ENCODE measurements at regions not wholly inside any gene's neighbourhood (a gene's known extent, or its start where the extent isn't known, plus 50 kb on each side); places are given as distances from the start of the nearest gene placed in this dataset.

- DNase-seq: no peak
- no peaks in the 10 kb centered on the region for H3K36me3 ChIP-seq
- peaks cover 0 to 8% (median 0%) of the 10 kb centered on the region in 8 donors for H3K9me3 ChIP-seq
- H3K27ac ChIP-seq: no peak overlapping the region
- H3K4me1 ChIP-seq: no peaks in the 10 kb centered on the region
- intact Hi-C loops (cut with DNase I; ENCODE audit: low total_unique reads): no loop called here
- TF ChIP-seq POLR2A (IDR thresholded peaks at IDR 0.05) (no peak), CTCF (IDR thresholded peaks at IDR 0.05 in 8 of 11, conservative IDR thresholded peaks at IDR 0.05 in 3 of 11) (no peak), POLR2AphosphoS5 (IDR thresholded peaks at IDR 0.05) (no peak)
- H3K4me3 ChIP-seq: no peak overlapping the region
- peaks cover 0 to 57% (median 0%) of the 10 kb centered on the region in 7 donors for H3K27me3 ChIP-seq (replicated peaks in 1 of 7)
- WGBS, 5 donors: 63 to 78% (median 74%) methylated on average over 2 of the region's 2 CpGs
These were observed 281.0 kb upstream of the POU3F1 start for GRCh38 chr1:38327559-38327973.

DNA sequence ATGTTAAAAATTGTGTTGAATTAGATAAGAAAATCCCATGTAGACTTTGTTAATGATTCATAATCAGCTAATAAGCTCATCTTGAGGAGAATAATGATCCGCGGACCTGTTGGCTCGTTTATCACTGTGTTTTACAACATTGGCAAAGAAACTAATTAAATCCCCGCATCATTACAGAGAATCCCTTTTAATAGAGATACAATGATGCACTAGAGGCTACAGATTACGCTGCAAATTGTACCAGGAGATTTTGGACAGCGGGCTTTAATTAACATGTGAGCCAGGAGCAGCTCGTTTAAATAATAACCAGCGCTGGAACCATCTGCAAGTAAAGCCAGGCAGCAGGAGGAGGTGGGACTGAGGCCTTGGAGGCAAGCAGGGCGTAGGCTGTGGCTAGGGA, 280.3 kb upstream of the POU3F1 start:
- DNase-seq: no peak
- WGBS, 5 donors: 87 to 93% (median 91%) methylated on average over 9 of the region's 9 CpGs
- Histone ChIP-seq H3K36me3 (no peaks in the 10 kb centered on the region), H3K9me3 (peaks cover 0 to 8% (median 0%) of the 10 kb centered on the region in 8 donors), H3K27me3 (replicated peaks in 1 of 7) (peaks cover 0 to 56% (median 0%) of the 10 kb centered on the region in 7 donors), H3K4me3 (no peak overlapping the region), H3K27ac (no peak overlapping the region), H3K4me1 (no peaks in the 10 kb centered on the region)
- intact Hi-C loops (cut with DNase I; ENCODE audit: low total_unique reads): no loop called here
- no peak for TF ChIP-seq CTCF (IDR thresholded peaks at IDR 0.05 in 8 of 11, conservative IDR thresholded peaks at IDR 0.05 in 3 of 11)
- no peak for TF ChIP-seq POLR2A (IDR thresholded peaks at IDR 0.05)
- TF ChIP-seq POLR2AphosphoS5 (IDR thresholded peaks at IDR 0.05): no peak

GRCh38 chr1:38326135-38326534, 279.5 kb upstream of the POU3F1 start:
- no peak for DNase-seq
- peaks cover 0 to 8% (median 0%) of the 10 kb centered on the region in 8 donors for H3K9me3 ChIP-seq
- peaks cover 0 to 51% (median 0%) of the 10 kb centered on the region in 7 donors for H3K27me3 ChIP-seq (replicated peaks in 1 of 7)
- WGBS, 5 donors: 30 to 61% (median 36%) methylated on average over 3 of the region's 3 CpGs
- H3K36me3 ChIP-seq: no peaks in the 10 kb centered on the region
- H3K4me3 ChIP-seq: no peak overlapping the region
- TF ChIP-seq CTCF (IDR thresholded peaks at IDR 0.05 in 8 of 11, conservative IDR thresholded peaks at IDR 0.05 in 3 of 11) (no peak), POLR2A (IDR thresholded peaks at IDR 0.05) (no peak), POLR2AphosphoS5 (IDR thresholded peaks at IDR 0.05) (no peak)
- H3K4me1 ChIP-seq: no peaks in the 10 kb centered on the region
- no peak overlapping the region for H3K27ac ChIP-seq
- intact Hi-C loops (cut with DNase I; ENCODE audit: low total_unique reads): no loop called here

- DNase-seq: no peak
- Histone ChIP-seq H3K4me3 (no peak overlapping the region), H3K4me1 (no peaks in the 10 kb centered on the region), H3K36me3 (no peaks in the 10 kb centered on the region), H3K27ac (no peak overlapping the region), H3K9me3 (no peaks in the 10 kb centered on the region), H3K27me3 (replicated peaks in 1 of 7) (peaks cover 0 to 27% (median 0%) of the 10 kb centered on the region in 7 donors)
- WGBS, 5 donors: 73 to 90% (median 88%) methylated on average over 2 of the region's 2 CpGs
- intact Hi-C loops (cut with DNase I; ENCODE audit: low total_unique reads): no loop called here
- no peak for TF ChIP-seq POLR2A (IDR thresholded peaks at IDR 0.05)
- TF ChIP-seq POLR2AphosphoS5 (IDR thresholded peaks at IDR 0.05): no peak
- no peak for TF ChIP-seq CTCF (IDR thresholded peaks at IDR 0.05 in 8 of 11, conservative IDR thresholded peaks at IDR 0.05 in 3 of 11)
These were observed 266.2 kb upstream of the POU3F1 start for GRCh38 chr1:38312753-38313152.

All from spleen (tissue), 11 donors.